ENCODE measurements at regions not wholly inside any gene's neighbourhood (a gene's known extent, or its start where the extent isn't known, plus 50 kb on each side); places are given as distances from the start of the nearest gene placed in this dataset.

GRCh38 chrY:8807648-8808408 is 529.4 kb upstream of the TSPY4 start:
- ATAC-seq (no peak), DNase-seq (ENCODE audit: low spot score) (no peak)
- Mint-ChIP-seq H3K4me1 (no peaks in the 10 kb centered on the region), H3K4me3 (no peak overlapping the region), H3K9me3 (peaks cover 90% of the 10 kb centered on the region), H3K36me3 (ENCODE audit: low read depth) (no peaks in the 10 kb centered on the region; the same call in 2 of the 3 replicates), H3K27ac (no peak overlapping the region), H3K27me3 (ENCODE audit: insufficient read depth, low read depth, poor library complexity) (no peaks in the 10 kb centered on the region)
- H3K4me3 ChIP-seq = no peak overlapping the region
- no peaks in the 10 kb centered on the region for H4K20me1 ChIP-seq (replicated peaks; ENCODE audit: insufficient read depth)
- H3K4me1 ChIP-seq (ENCODE audit: insufficient read depth) = no peaks in the 10 kb centered on the region
- H3F3A ChIP-seq (replicated peaks; ENCODE audit: low read depth) = no peaks in the 10 kb centered on the region
- TF ChIP-seq REST (IDR thresholded peaks at IDR 0.05; ENCODE audit: unreplicated experiment) (no peak), STAT1 (IDR thresholded peaks at IDR 0.05; ENCODE audit: unreplicated experiment) (no peak), CTCF (conservative IDR thresholded peaks at IDR 0.05; ENCODE audit: low read depth in 2 of 2) (no peak), ZNF331 (CRISPR knock-in tag; IDR thresholded peaks at IDR 0.05; ENCODE audit: low read depth) (no peak), EZH2phosphoT487 (IDR thresholded peaks at IDR 0.05; ENCODE audit: unreplicated experiment) (no peak), EZH2 (IDR thresholded peaks at IDR 0.05; ENCODE audit: low read depth, unreplicated experiment) (no peak), ETS1 (IDR thresholded peaks at IDR 0.05) (no peak), ZNF114 (CRISPR knock-in tag; IDR thresholded peaks at IDR 0.05) (no peak), CREB1 (CRISPR knock-in tag; IDR thresholded peaks at IDR 0.05; ENCODE audit: low read depth) (no peak), JUNB (IDR thresholded peaks at IDR 0.05; ENCODE audit: unreplicated experiment) (no peak), ZNF462 (CRISPR knock-in tag; IDR thresholded peaks at IDR 0.05) (no peak), NANOG (IDR thresholded peaks at IDR 0.05; ENCODE audit: borderline replicate concordance) (no peak), POLR2AphosphoS5 (IDR thresholded peaks at IDR 0.05; ENCODE audit: low read depth) (no peak)
- H2AFZ ChIP-seq = no peak overlapping the region
- no peaks in the 10 kb centered on the region for H3K27me3 ChIP-seq (ENCODE audit: insufficient read depth)
- H3K27ac ChIP-seq (ENCODE audit: low read depth) = no peak overlapping the region
- H3K79me2 ChIP-seq (replicated peaks; ENCODE audit: insufficient read depth) = no peaks in the 10 kb centered on the region
- no peaks in the 10 kb centered on the region for H3K9me2 ChIP-seq (ENCODE audit: insufficient read depth)
- H3K4me2 ChIP-seq = no peak overlapping the region
- H3K36me3 ChIP-seq (ENCODE audit: insufficient read depth) = no peaks in the 10 kb centered on the region
